WTC11 (cell line): ENCODE measurements at regions not wholly inside any gene's neighbourhood (a gene's known extent, or its start where the extent isn't known, plus 50 kb on each side); places are given as distances from the start of the nearest gene placed in this dataset.

Source experiments
- ATAC-seq: fragments of 200-7000 bp; cut with Tn5 transposase; 2 replicates; pipeline ENCODE4 v1.10.0; 2021; ENCODE audit warnings: mild to moderate bottlenecking, moderate library complexity
- CTCF ChIA-PET: fragments of 300-600 bp; sonication (Branson Sonifier 250); formaldehyde crosslinking; loops from one replicate; lab custom pipeline; 2021; ENCODE audit warnings: antibody characterized with exemption; lab: Charles Lee
- POLR2A ChIA-PET: fragments of 350-600 bp; sonication (Branson Sonifier 250); formaldehyde crosslinking; loops from one replicate; lab custom pipeline; 2021; ENCODE audit warnings: antibody characterized with exemption; lab: Charles Lee
- DNase-seq: peaks from one replicate; pipeline ENCODE4 v3.0.0; 2021; ENCODE audit warnings: low spot score
- H3K27ac Mint-ChIP-seq: 2 replicates; pipeline ENCODE4 v1.8.0; 2021; ENCODE audit warnings: mixed read lengths
- H3K27me3 Mint-ChIP-seq: 2 replicates; pipeline ENCODE4 v1.8.0; 2021; ENCODE audit warnings: low read depth, mild to moderate bottlenecking, moderate library complexity, mixed read lengths
- H3K36me3 Mint-ChIP-seq: 2 replicates; pipeline ENCODE4 v1.8.0; 2021; ENCODE audit warnings: mixed read lengths
- H3K4me1 Mint-ChIP-seq: 2 replicates; pipeline ENCODE4 v1.8.0; 2022; ENCODE audit warnings: mixed read lengths
- H3K4me3 Mint-ChIP-seq: 2 replicates; pipeline ENCODE4 v1.8.0; 2021; ENCODE audit warnings: mild to moderate bottlenecking, moderate library complexity, mixed read lengths
- H3K9me3 Mint-ChIP-seq: 2 replicates; pipeline ENCODE4 v1.8.0; 2021; ENCODE audit warnings: mixed read lengths
- ATF1 ChIP-seq: sonication (generic); formaldehyde crosslinking; IDR thresholded peaks from 2 replicates; pipeline ENCODE4 v1.8.1; 2023; ENCODE audit warnings: mild to moderate bottlenecking, moderate library complexity, missing genetic modification reagents
- CREB1 ChIP-seq: sonication (generic); formaldehyde crosslinking; IDR thresholded peaks from 2 replicates; pipeline ENCODE4 v1.8.0; 2023; ENCODE audit warnings: mild to moderate bottlenecking, missing genetic modification reagents
- E2F5 ChIP-seq: sonication (generic); formaldehyde crosslinking; IDR thresholded peaks from 2 replicates; pipeline ENCODE4 v1.8.1; 2022; ENCODE audit warnings: mild to moderate bottlenecking, moderate library complexity, missing genetic modification reagents
- ESRRA ChIP-seq: sonication (generic); formaldehyde crosslinking; IDR thresholded peaks from 2 replicates; pipeline ENCODE4 v1.8.1; 2022; ENCODE audit warnings: mild to moderate bottlenecking, missing genetic modification reagents, borderline replicate concordance
- ETV6 ChIP-seq: sonication (generic); formaldehyde crosslinking; IDR thresholded peaks from 2 replicates; pipeline ENCODE4 v1.8.1; 2022; ENCODE audit warnings: mild to moderate bottlenecking, missing genetic modification reagents
- FOXP1 ChIP-seq: sonication (generic); formaldehyde crosslinking; IDR thresholded peaks from 2 replicates; pipeline ENCODE4 v1.8.0; 2022; ENCODE audit warnings: missing genetic modification reagents, mild to moderate bottlenecking, moderate library complexity, borderline replicate concordance
- IRF1 ChIP-seq: sonication (generic); formaldehyde crosslinking; IDR thresholded peaks from 2 replicates; pipeline ENCODE4 v1.8.0; 2023; ENCODE audit warnings: missing genetic modification reagents
- JAZF1 ChIP-seq: fragments of 250-450 bp; sonication (Bioruptor Pico); IDR thresholded peaks from 2 replicates; pipeline ENCODE4 v1.9.0; 2021; ENCODE audit warnings: moderate library complexity, mild to moderate bottlenecking, inconsistent platforms
- MAX ChIP-seq: sonication (generic); formaldehyde crosslinking; IDR thresholded peaks from 2 replicates; pipeline ENCODE4 v1.8.0; 2022; ENCODE audit warnings: mild to moderate bottlenecking, missing genetic modification reagents
- MLX ChIP-seq: sonication (generic); formaldehyde crosslinking; IDR thresholded peaks from 2 replicates; pipeline ENCODE4 v1.8.1; 2023; ENCODE audit warnings: mild to moderate bottlenecking, missing genetic modification reagents, moderate library complexity
- PRRX2 ChIP-seq: fragments of 250-450 bp; sonication (Bioruptor Pico); IDR thresholded peaks from 2 replicates; pipeline ENCODE4 v1.8.0; 2021; ENCODE audit warnings: mild to moderate bottlenecking
- SMAD3 ChIP-seq: sonication (generic); formaldehyde crosslinking; IDR thresholded peaks from 2 replicates; pipeline ENCODE4 v1.8.0; 2022; ENCODE audit warnings: missing genetic modification reagents, mild to moderate bottlenecking, borderline replicate concordance
- TEAD1 ChIP-seq: sonication (generic); formaldehyde crosslinking; IDR thresholded peaks from 2 replicates; pipeline ENCODE4 v1.8.0; 2022; ENCODE audit warnings: mild to moderate bottlenecking, missing genetic modification reagents
- TP53 ChIP-seq: sonication (generic); formaldehyde crosslinking; IDR thresholded peaks from 2 replicates; pipeline ENCODE4 v1.8.1; 2023; ENCODE audit warnings: mild to moderate bottlenecking, missing genetic modification reagents
- ZNF416 ChIP-seq: fragments of 250-450 bp; sonication (Bioruptor Pico); IDR thresholded peaks from 2 replicates; pipeline ENCODE4 v1.9.0; 2021; ENCODE audit warnings: mild to moderate bottlenecking, inconsistent platforms
- TF ChIP-seq, protein P1 (sequence below): sonication (generic); formaldehyde crosslinking; IDR thresholded peaks from 2 replicates; pipeline ENCODE4 v1.8.0; 2022; ENCODE audit warnings: mild to moderate bottlenecking, missing genetic modification reagents
- TF ChIP-seq, protein P2 (sequence below): fragments of 250-450 bp; sonication (Bioruptor Pico); IDR thresholded peaks from 2 replicates; pipeline ENCODE4 v1.9.0; 2021; ENCODE audit warnings: mild to moderate bottlenecking, borderline replicate concordance
- TF ChIP-seq, protein P3 (sequence below): sonication (generic); formaldehyde crosslinking; IDR thresholded peaks from 2 replicates; pipeline ENCODE4 v1.8.0; 2023; ENCODE audit warnings: mild to moderate bottlenecking, missing genetic modification reagents
- TF ChIP-seq, protein P4 (sequence below): sonication (generic); formaldehyde crosslinking; IDR thresholded peaks from 2 replicates; pipeline ENCODE4 v1.8.1; 2022; ENCODE audit warnings: mild to moderate bottlenecking, missing genetic modification reagents, moderate library complexity, borderline replicate concordance

GRCh38 chr10:9505546-9505945 lies 1451.1 kb downstream of the GATA3 start:
- no peak for ATAC-seq
- peaks cover 14% of the 10 kb centered on the region for H3K4me1 Mint-ChIP-seq
- CTCF ChIA-PET: no interaction called here
- H3K9me3 Mint-ChIP-seq: peaks cover 4% of the 10 kb centered on the region
- DNase-seq: no peak
- no peaks in the 10 kb centered on the region for H3K36me3 Mint-ChIP-seq
- TF ChIP-seq IRF1 (CRISPR knock-in tag) (no peak), FOXP1 (CRISPR knock-in tag) (no peak), JAZF1 (CRISPR knock-in tag) (no peak)
- H3K27me3 Mint-ChIP-seq: no peaks in the 10 kb centered on the region
- H3K27ac Mint-ChIP-seq: no peak overlapping the region
- POLR2A ChIA-PET: no interaction called here
- H3K4me3 Mint-ChIP-seq: no peak overlapping the region

- no peak for DNase-seq
- ATAC-seq: no peak
- CTCF ChIA-PET: no interaction called here
- H3K9me3 Mint-ChIP-seq: peaks cover 8% of the 10 kb centered on the region
- no peaks in the 10 kb centered on the region for H3K36me3 Mint-ChIP-seq
- TF ChIP-seq ZNF416 (no peak), ESRRA (CRISPR knock-in tag) (no peak), CREB1 (CRISPR knock-in tag) (no peak), TP53 (CRISPR knock-in tag) (no peak), ATF1 (no peak), SMAD3 (no peak), ETV6 (no peak), MAX (CRISPR knock-in tag) (no peak), JAZF1 (CRISPR knock-in tag) (no peak), PRRX2 (CRISPR knock-in tag) (no peak), TEAD1 (CRISPR knock-in tag) (no peak), MLX (CRISPR knock-in tag) (no peak), E2F5 (no peak)
- TF ChIP-seq, protein P1, sequence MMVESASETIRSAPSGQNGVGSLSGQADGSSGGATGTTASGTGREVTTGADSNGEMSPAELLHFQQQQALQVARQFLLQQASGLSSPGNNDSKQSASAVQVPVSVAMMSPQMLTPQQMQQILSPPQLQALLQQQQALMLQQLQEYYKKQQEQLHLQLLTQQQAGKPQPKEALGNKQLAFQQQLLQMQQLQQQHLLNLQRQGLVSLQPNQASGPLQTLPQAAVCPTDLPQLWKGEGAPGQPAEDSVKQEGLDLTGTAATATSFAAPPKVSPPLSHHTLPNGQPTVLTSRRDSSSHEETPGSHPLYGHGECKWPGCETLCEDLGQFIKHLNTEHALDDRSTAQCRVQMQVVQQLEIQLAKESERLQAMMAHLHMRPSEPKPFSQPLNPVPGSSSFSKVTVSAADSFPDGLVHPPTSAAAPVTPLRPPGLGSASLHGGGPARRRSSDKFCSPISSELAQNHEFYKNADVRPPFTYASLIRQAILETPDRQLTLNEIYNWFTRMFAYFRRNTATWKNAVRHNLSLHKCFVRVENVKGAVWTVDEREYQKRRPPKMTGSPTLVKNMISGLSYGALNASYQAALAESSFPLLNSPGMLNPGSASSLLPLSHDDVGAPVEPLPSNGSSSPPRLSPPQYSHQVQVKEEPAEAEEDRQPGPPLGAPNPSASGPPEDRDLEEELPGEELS (CRISPR knock-in tag): no peak
- TF ChIP-seq, protein P2, sequence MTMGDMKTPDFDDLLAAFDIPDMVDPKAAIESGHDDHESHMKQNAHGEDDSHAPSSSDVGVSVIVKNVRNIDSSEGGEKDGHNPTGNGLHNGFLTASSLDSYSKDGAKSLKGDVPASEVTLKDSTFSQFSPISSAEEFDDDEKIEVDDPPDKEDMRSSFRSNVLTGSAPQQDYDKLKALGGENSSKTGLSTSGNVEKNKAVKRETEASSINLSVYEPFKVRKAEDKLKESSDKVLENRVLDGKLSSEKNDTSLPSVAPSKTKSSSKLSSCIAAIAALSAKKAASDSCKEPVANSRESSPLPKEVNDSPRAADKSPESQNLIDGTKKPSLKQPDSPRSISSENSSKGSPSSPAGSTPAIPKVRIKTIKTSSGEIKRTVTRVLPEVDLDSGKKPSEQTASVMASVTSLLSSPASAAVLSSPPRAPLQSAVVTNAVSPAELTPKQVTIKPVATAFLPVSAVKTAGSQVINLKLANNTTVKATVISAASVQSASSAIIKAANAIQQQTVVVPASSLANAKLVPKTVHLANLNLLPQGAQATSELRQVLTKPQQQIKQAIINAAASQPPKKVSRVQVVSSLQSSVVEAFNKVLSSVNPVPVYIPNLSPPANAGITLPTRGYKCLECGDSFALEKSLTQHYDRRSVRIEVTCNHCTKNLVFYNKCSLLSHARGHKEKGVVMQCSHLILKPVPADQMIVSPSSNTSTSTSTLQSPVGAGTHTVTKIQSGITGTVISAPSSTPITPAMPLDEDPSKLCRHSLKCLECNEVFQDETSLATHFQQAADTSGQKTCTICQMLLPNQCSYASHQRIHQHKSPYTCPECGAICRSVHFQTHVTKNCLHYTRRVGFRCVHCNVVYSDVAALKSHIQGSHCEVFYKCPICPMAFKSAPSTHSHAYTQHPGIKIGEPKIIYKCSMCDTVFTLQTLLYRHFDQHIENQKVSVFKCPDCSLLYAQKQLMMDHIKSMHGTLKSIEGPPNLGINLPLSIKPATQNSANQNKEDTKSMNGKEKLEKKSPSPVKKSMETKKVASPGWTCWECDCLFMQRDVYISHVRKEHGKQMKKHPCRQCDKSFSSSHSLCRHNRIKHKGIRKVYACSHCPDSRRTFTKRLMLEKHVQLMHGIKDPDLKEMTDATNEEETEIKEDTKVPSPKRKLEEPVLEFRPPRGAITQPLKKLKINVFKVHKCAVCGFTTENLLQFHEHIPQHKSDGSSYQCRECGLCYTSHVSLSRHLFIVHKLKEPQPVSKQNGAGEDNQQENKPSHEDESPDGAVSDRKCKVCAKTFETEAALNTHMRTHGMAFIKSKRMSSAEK (CRISPR knock-in tag): no peak
- TF ChIP-seq, protein P3, sequence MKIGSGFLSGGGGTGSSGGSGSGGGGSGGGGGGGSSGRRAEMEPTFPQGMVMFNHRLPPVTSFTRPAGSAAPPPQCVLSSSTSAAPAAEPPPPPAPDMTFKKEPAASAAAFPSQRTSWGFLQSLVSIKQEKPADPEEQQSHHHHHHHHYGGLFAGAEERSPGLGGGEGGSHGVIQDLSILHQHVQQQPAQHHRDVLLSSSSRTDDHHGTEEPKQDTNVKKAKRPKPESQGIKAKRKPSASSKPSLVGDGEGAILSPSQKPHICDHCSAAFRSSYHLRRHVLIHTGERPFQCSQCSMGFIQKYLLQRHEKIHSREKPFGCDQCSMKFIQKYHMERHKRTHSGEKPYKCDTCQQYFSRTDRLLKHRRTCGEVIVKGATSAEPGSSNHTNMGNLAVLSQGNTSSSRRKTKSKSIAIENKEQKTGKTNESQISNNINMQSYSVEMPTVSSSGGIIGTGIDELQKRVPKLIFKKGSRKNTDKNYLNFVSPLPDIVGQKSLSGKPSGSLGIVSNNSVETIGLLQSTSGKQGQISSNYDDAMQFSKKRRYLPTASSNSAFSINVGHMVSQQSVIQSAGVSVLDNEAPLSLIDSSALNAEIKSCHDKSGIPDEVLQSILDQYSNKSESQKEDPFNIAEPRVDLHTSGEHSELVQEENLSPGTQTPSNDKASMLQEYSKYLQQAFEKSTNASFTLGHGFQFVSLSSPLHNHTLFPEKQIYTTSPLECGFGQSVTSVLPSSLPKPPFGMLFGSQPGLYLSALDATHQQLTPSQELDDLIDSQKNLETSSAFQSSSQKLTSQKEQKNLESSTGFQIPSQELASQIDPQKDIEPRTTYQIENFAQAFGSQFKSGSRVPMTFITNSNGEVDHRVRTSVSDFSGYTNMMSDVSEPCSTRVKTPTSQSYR (CRISPR knock-in tag): no peak
- TF ChIP-seq, protein P4, sequence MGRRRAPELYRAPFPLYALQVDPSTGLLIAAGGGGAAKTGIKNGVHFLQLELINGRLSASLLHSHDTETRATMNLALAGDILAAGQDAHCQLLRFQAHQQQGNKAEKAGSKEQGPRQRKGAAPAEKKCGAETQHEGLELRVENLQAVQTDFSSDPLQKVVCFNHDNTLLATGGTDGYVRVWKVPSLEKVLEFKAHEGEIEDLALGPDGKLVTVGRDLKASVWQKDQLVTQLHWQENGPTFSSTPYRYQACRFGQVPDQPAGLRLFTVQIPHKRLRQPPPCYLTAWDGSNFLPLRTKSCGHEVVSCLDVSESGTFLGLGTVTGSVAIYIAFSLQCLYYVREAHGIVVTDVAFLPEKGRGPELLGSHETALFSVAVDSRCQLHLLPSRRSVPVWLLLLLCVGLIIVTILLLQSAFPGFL (CRISPR knock-in tag): no peak
- TF ChIP-seq, all 79 proteins: peak for 0
- Mint-ChIP-seq H3K4me3 (no peak overlapping the region), H3K4me1 (peaks cover 29% of the 10 kb centered on the region), H3K27me3 (no peaks in the 10 kb centered on the region), H3K27ac (no peak overlapping the region)
- POLR2A ChIA-PET: no interaction called here
These were observed 1454.1 kb downstream of the GATA3 start for GRCh38 chr10:9508606-9509005.
